Endodermal cell (in vitro differentiated cells): ENCODE measurements at regions not wholly inside any gene's neighbourhood (a gene's known extent, or its start where the extent isn't known, plus 50 kb on each side); places are given as distances from the start of the nearest gene placed in this dataset.

ENCODE experiments used
- DNase-seq: peaks from one replicate; pipeline ENCODE4 v3.0.0-alpha.2; 2017
- H3K27ac ChIP-seq: 2 replicates; pipeline ENCODE4 v1.5.1; 2013; ENCODE audit warnings: mild to moderate bottlenecking, low read depth, low read length, moderate library complexity
- H3K27me3 ChIP-seq: 2 replicates; pipeline ENCODE4 v1.6.1; 2013; ENCODE audit warnings: mild to moderate bottlenecking, low read length, moderate library complexity; ENCODE audit not compliant: insufficient read depth, control insufficient read depth, poor library complexity, severe bottlenecking
- H3K36me3 ChIP-seq: 2 replicates; pipeline ENCODE4 v1.7.0; 2013; ENCODE audit warnings: mild to moderate bottlenecking, low read length, moderate library complexity; ENCODE audit not compliant: control insufficient read depth, insufficient read depth
- H3K4me1 ChIP-seq: one replicate; pipeline ENCODE4 v1.7.0; 2013; ENCODE audit warnings: low read length; ENCODE audit not compliant: control insufficient read depth, insufficient read depth
- H3K4me3 ChIP-seq: 2 replicates; pipeline ENCODE4 v1.5.1; 2013; ENCODE audit warnings: mild to moderate bottlenecking, low read length, moderate library complexity
- H3K9ac ChIP-seq: 2 replicates; pipeline ENCODE4 v1.6.1; 2013; ENCODE audit warnings: mild to moderate bottlenecking, low read length, moderate library complexity; ENCODE audit not compliant: poor library complexity, severe bottlenecking; ENCODE audit errors: extremely low read depth
- H3K9me3 ChIP-seq: 2 replicates; pipeline ENCODE4 v1.6.1; 2013; ENCODE audit warnings: mild to moderate bottlenecking, low read length, moderate library complexity; ENCODE audit not compliant: control insufficient read depth
- H3K27ac Mint-ChIP-seq: 2 replicates; pipeline ENCODE4 v1.8.0; 2020; ENCODE audit warnings: mixed read lengths
- H3K27me3 Mint-ChIP-seq: 2 replicates; pipeline ENCODE4 v1.8.0; 2021; ENCODE audit warnings: mild to moderate bottlenecking, mixed read lengths; ENCODE audit not compliant: insufficient read depth
- H3K36me3 Mint-ChIP-seq: 2 replicates; pipeline ENCODE4 v1.8.0; 2020; ENCODE audit warnings: low read depth, mixed read lengths
- H3K4me1 Mint-ChIP-seq: 2 replicates; pipeline ENCODE4 v1.8.0; 2020; ENCODE audit warnings: mixed read lengths
- H3K4me3 Mint-ChIP-seq: 2 replicates; pipeline ENCODE4 v1.8.0; 2020; ENCODE audit warnings: mild to moderate bottlenecking, moderate library complexity, mixed read lengths
- H3K9me3 Mint-ChIP-seq: 2 replicates; pipeline ENCODE4 v1.8.0; 2020; ENCODE audit warnings: mild to moderate bottlenecking, mixed read lengths
- CTCF ChIP-seq: fragments of 200-600 bp; sonication (generic); conservative IDR thresholded peaks from 2 replicates; pipeline ENCODE4 v1.5.0; 2021; ENCODE audit warnings: antibody characterized with exemption, mild to moderate bottlenecking
- WGBS, 2 experiments: methylation state at CpG; one replicate each; pipeline versions ENCODE4 v1.1.5 to v1.1.7; 2013; ENCODE audit warnings: missing lambda C conversion rate in 2 of 2, mixed read lengths in 1 of 2; ENCODE audit not compliant: insufficient coverage in 1 of 2, insufficient read length in 1 of 2; 5-methylcytosine and 5-hydroxymethylcytosine counted together

- WGBS, 2 experiments: 80 to 97% methylated on average over 1 to 3 of the region's 3 CpGs
- no peaks in the 10 kb centered on the region for H3K36me3 Mint-ChIP-seq
- peaks cover 2% of the 10 kb centered on the region for H3K27me3 ChIP-seq
- peaks cover 2% of the 10 kb centered on the region for H3K27me3 Mint-ChIP-seq
- H3K27ac ChIP-seq: no peak overlapping the region
- H3K4me1 Mint-ChIP-seq: peaks cover 2% of the 10 kb centered on the region
- H3K4me3 ChIP-seq: no peak overlapping the region
- H3K36me3 ChIP-seq: no peaks in the 10 kb centered on the region
- TF ChIP-seq CTCF: no peak
- no peak for DNase-seq
- no peak overlapping the region for H3K4me3 Mint-ChIP-seq
- no peak overlapping the region for H3K9ac ChIP-seq
- peaks cover 7% of the 10 kb centered on the region for H3K9me3 Mint-ChIP-seq
- H3K27ac Mint-ChIP-seq: no peak overlapping the region
- no peaks in the 10 kb centered on the region for H3K4me1 ChIP-seq
- H3K9me3 ChIP-seq: peaks cover 11% of the 10 kb centered on the region
These were observed 265.9 kb upstream of the NRP1 start for GRCh38 chr10:33600381-33600780.

- DNase-seq: no peak
- Histone ChIP-seq H3K27me3 (peaks cover 24% of the 10 kb centered on the region), H3K4me3 (no peak overlapping the region), H3K27ac (no peak overlapping the region), H3K36me3 (no peaks in the 10 kb centered on the region), H3K4me1 (no peaks in the 10 kb centered on the region), H3K9me3 (peaks cover 11% of the 10 kb centered on the region), H3K9ac (no peak overlapping the region)
- peaks cover 24% of the 10 kb centered on the region for H3K27me3 Mint-ChIP-seq
- 71 to 75% methylated on average over 6 of the region's 6 CpGs for WGBS, 2 experiments
- H3K4me3 Mint-ChIP-seq: no peak overlapping the region
- H3K9me3 Mint-ChIP-seq: peaks cover 7% of the 10 kb centered on the region
- H3K36me3 Mint-ChIP-seq: no peaks in the 10 kb centered on the region
- TF ChIP-seq CTCF: no peak
- no peak overlapping the region for H3K27ac Mint-ChIP-seq
- peaks cover 2% of the 10 kb centered on the region for H3K4me1 Mint-ChIP-seq
These were observed 262.0 kb upstream of the NRP1 start for GRCh38 chr10:33596422-33596821.

- no peaks in the 10 kb centered on the region for H3K36me3 ChIP-seq
- H3K4me1 ChIP-seq: no peaks in the 10 kb centered on the region
- H3K27me3 ChIP-seq: peaks cover 34% of the 10 kb centered on the region
- Mint-ChIP-seq H3K4me1 (no peaks in the 10 kb centered on the region), H3K36me3 (no peaks in the 10 kb centered on the region), H3K27me3 (peaks cover 24% of the 10 kb centered on the region), H3K4me3 (no peak overlapping the region), H3K9me3 (peaks cover 9% of the 10 kb centered on the region), H3K27ac (no peak overlapping the region)
- TF ChIP-seq CTCF: no peak
- H3K9me3 ChIP-seq: peaks cover 7% of the 10 kb centered on the region
- DNase-seq: no peak
- no peak overlapping the region for H3K4me3 ChIP-seq
- H3K27ac ChIP-seq: no peak overlapping the region
- no peak overlapping the region for H3K9ac ChIP-seq
- 90 to 98% methylated on average over 8 of the region's 8 CpGs for WGBS, 2 experiments
These were observed 260.0 kb upstream of the NRP1 start for GRCh38 chr10:33594475-33594874.
